HG03135 (cell line): ENCODE measurements at regions not wholly inside any gene's neighbourhood (a gene's known extent, or its start where the extent isn't known, plus 50 kb on each side); places are given as distances from the start of the nearest gene placed in this dataset.
"Not testable (repeated sequence)": the region's sequence is repeated elsewhere in the genome, so short reads cannot be mapped to it uniquely, and the experiment has no call there.

ENCODE experiments used
- ATAC-seq: cut with Tn5 transposase; IDR thresholded peaks from one replicate; pipeline ENCODE4 v1.9.1; 2021; ENCODE audit warnings: mild to moderate bottlenecking, moderate library complexity; ENCODE audit not compliant: unreplicated experiment

- ATAC-seq = no peak
Observed at GRCh38 chr13:103510007-103510535, 443.9 kb upstream of the SLC10A2 start.

- ATAC-seq = no peak
Observed at GRCh38 chr13:103497404-103497803, 431.2 kb upstream of the SLC10A2 start.

- no peak for ATAC-seq
Observed at GRCh38 chr13:103487841-103488240, 421.6 kb upstream of the SLC10A2 start.

- ATAC-seq = no peak
Observed at GRCh38 chr13:103473081-103473480, 406.9 kb upstream of the SLC10A2 start.

DNA sequence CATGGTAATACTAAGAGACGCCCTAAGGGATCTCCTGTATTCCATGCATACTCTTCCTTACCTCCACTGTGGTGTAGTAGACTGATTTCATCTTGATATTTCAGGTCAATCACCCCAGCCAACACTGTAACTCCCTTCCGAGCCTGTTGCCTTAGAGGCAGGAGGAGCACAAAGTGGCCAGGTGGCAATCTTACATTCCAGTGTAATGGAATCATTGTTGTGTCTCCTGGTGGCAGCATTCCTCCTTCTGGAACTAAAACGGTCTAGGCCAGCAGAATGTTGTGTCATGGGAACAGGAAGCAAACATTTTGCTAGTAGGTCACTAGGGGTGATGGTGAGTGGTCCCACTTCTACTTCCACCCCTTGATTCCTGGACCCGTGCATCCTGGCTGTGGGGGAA is 405.7 kb upstream of the SLC10A2 start:
- no peak for ATAC-seq

- no peak for ATAC-seq
Observed at GRCh38 chr13:103469771-103470170, 403.6 kb upstream of the SLC10A2 start.

DNA sequence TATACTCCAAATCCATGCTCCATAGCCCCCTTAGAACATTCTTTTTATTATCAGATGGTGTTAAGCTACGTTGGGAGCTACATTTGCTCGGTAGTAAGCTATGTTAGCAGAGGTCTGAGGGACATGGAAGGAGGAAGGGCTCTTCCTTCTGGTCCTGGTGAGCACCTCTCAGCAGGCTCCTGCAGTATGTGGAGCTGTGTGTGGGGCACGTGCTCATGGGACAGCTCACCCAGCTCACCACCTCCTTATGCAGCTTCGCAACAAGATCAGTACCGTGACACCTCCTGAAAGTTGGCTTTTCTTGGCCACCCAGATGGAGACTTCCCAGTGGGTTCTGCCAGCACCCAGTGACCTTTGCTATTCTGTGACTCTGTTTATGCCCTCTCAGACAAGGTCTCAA is 400.5 kb upstream of the SLC10A2 start:
- ATAC-seq = no peak

GRCh38 chr13:103460246-103460645 is 394.0 kb upstream of the SLC10A2 start:
- ATAC-seq = not testable (repeated sequence)

- not testable (repeated sequence) for ATAC-seq
Observed at GRCh38 chr13:103457050-103457449, 390.8 kb upstream of the SLC10A2 start.

GRCh38 chr13:103451656-103452055 is 385.4 kb upstream of the SLC10A2 start:
- ATAC-seq = no peak

DNA sequence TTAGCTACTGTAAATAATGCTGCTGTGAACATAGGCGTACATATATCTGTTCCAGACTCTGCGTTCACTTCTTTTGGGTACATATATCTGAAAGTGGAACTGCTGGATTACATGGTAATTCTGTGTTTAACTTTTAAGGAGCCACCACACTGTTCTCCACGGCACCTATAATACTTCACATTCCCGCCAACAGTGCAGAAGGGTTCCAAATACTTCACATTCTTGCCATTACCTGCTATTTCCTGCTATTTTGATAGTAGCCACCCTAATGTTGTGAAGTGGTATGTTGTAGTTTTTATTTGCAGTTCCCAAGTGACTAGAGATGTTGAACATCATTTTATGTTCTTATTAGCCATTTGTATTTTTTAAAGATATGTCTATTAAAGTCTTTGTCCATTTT is 377.4 kb upstream of the SLC10A2 start:
- ATAC-seq = no peak

GRCh38 chr13:103437651-103438050 is 371.4 kb upstream of the SLC10A2 start:
- no peak for ATAC-seq

- ATAC-seq = no peak
Observed at GRCh38 chr13:103436057-103436654, 369.9 kb upstream of the SLC10A2 start.

DNA sequence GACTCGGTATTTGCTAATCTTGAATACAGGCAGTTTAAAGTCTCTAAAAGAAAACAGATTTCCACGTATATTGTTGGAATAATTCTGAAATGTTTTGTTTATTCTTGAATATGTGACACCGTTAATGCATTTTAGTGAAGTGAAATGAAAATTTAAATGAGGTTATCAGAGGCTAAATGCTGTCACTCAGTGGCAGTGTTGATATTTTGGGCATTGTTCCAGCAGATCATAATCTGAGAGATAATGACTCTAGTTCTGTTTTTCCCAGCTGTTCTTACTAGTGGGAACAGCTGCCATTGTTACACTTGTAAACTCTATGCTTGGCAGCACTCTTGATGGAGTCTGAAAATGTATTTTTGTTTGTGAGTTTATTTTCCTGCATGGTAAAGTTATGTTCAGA is 365.6 kb upstream of the SLC10A2 start:
- ATAC-seq = no peak

- no peak for ATAC-seq
Observed at GRCh38 chr13:103430368-103430767, 364.2 kb upstream of the SLC10A2 start.

DNA sequence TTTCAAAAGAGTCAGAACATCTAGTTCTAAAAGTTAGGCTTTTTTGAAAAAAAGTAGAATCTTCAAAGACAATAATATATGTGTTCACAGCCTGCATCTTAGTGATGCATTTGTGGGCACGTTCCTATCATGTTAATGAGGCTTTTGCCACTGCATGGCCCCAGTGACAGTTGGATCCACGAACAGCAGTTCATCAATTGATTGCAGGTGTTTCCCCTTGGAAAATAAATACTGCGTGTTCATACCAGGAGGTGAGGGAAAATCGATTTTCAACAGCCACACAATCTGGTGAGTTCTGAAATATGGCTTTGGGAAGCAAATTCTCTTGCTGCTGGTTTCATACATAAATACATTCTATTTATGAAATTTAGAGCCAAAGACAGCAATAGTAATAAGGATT is 343.8 kb upstream of the SLC10A2 start:
- no peak for ATAC-seq

GRCh38 chr13:103406967-103407366 is 340.8 kb upstream of the SLC10A2 start:
- no peak for ATAC-seq

DNA sequence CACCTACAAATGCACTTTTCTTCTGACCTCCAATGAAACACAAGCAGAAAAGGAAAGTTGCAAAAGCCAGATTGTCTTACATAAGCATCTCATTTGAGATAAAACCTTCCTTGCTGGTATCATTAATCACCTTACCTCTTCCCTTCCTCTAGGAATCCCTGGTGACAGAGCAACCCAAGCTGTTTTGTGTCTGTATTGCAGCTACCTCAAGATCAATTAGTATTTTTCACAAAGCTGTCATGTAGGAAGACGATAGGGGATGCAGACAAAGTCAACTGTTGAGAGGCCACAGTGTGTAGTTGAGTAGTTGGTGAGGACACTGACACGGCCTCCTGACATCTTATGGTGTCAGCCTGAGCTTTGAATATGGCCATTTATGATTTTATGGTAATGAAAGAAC is 339.1 kb upstream of the SLC10A2 start:
- ATAC-seq = no peak

DNA sequence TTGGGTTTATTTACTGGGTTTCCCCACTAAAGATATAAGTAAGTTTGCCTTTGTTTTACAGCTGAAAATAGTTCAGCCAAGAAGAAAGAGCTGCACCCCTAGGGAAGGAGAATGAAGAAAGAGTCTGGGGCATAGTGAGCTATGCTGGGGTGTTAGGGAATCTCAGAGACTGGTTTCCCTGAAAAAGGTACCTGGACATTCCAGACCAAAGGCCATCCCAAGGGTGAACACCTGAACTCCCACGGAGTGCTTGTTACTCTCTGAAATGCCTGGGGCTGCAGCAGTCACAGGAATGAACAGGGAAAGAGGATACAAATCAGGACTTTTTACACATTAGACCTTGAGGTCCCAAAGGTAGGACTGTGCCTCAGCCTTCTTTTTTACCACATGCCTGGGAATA is 337.6 kb upstream of the SLC10A2 start:
- ATAC-seq = no peak

GRCh38 chr13:103403148-103403740 is 337.0 kb upstream of the SLC10A2 start:
- ATAC-seq = no peak

DNA sequence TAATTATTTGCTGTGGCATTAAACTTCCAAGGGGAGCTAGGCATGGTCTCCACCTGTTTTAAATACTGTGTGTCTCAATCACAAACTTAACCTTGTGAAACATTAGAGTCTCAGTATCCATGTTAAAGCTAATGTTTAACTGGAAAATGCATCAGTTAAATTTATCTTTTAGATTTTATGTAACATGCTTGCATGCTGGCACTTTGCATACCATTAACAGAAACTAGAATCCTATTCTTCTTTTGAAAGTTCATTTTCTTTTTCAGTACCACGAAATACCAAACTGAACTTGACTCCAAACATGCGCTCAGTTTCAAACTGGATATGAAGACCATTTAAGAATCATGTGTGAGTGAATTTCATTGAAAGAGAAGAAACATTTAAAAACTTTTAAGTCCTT is 328.9 kb upstream of the SLC10A2 start:
- ATAC-seq = no peak

DNA sequence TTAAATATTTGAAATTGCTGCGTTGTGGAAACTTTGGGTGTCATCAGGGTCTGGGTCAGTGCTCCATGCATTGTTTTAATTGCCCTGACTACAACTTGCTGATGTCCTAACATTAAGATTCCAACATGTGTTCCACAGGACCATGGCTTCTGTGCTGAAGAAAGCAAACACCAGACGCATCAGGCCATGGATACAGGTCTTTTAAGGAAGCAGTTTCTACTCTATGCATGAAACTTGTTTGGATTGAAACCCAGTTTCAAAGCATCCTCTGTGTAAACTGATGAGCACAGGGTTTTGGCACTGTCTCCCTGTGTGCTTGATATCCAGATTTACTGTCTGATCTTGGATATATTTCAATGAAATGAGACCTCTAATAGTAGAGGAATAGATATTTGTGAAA is 328.4 kb upstream of the SLC10A2 start:
- no peak for ATAC-seq

DNA sequence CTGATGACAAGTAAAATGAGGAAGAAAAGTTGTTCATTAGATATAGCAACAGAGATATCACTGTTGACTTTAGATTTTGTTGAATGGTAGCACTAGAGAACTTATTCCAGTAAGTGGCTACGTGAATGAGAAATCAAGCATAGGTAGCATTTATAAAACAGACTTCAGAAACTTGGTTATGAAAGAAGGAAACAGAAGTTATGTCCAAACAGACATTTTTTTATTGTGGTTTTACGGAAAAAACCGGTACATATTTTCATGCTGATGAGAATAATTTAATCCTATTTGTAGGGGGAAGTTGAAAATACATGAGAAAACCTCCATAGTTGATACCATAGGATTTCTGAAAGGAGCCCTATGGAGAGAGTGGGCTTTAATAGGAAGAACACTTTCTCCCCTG is 325.7 kb upstream of the SLC10A2 start:
- no peak for ATAC-seq
